HG03575 (cell line): ENCODE measurements at regions not wholly inside any gene's neighbourhood (a gene's known extent, or its start where the extent isn't known, plus 50 kb on each side); places are given as distances from the start of the nearest gene placed in this dataset.
"Not testable (repeated sequence)": the region's sequence is repeated elsewhere in the genome, so short reads cannot be mapped to it uniquely, and the experiment has no call there.

Experiments
- ATAC-seq: cut with Tn5 transposase; IDR thresholded peaks from one replicate; pipeline ENCODE4 v1.9.1; 2021; ENCODE audit not compliant: unreplicated experiment, insufficient number of reproducible peaks, low FRiP score; ENCODE audit errors: extremely low read depth

DNA sequence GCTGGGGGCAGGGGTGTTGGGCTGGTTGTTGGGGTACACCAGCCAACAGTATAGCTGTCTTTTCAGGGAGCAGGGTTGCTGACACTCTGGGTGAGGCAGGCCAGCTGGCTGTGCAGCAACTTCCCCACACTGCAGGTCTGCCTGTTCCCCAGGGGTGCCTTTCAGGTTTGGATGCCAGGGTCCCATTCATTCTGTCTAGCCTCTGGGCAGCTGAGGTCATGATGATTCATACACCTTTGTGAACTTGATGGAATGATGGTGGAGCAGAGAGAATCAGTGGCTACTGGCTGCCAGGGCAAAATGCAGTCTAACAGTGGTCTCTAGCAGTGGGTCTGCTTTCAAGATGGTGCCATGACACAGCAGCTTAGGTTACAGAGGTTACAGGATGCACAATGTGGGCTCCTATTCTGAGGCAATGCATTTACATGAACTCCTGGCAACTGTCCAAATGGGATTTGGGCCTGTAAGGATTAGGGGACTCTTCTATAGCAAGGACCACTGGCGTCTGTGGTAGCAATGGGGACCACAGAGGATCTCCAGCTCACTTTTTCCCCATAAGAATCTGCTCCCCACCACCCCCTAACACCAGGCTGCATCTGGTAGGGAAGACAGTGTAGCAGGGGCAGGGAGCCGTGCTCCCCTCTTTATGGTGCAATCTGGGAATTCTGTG is 103.7 kb downstream of the FEM1C start:
- ATAC-seq, result no peak

- no peak for ATAC-seq
These were observed 104.9 kb downstream of the FEM1C start for GRCh38 chr5:115439639-115440038.

GRCh38 chr5:115439042-115439441 is 105.5 kb downstream of the FEM1C start:
- no peak for ATAC-seq

GRCh38 chr5:115435778-115436712 is 108.5 kb downstream of the FEM1C start:
- no peak for ATAC-seq

DNA sequence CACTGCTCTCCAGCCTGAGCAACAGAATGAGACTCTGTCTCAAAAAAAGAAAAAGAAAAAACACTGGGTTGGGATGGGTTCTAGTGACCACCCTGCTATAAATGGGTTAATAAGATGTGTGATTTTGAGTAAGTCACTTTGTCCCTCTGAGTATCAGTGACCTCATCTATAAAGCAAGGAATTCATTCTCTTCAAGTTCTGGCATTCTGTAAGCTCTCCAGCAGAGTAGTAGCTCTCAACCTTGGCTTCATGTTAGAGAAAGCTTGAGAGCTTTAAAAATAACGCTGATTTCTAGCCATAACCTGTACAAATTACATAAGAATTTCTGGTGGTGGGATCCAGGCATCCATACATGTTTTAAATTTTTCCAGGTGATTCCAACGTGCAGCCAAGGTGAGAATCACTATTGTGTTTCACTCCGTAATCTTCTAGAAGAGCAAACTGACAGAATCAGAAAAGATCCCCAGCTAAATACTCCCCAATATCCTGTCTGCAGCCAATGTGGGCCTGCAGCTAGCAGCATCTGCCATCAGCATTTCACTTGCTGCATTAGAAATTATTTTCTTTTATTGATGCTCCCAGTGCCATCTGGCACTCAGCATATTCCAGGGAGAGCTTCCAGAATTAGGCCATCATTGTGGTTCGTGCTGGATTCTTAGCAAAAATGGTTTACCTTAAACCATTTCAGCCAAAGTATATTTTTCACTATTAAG is 109.4 kb downstream of the FEM1C start:
- ATAC-seq, result no peak

GRCh38 chr5:115433918-115434317 is 110.7 kb downstream of the FEM1C start:
- ATAC-seq, result no peak

- no peak for ATAC-seq
These were observed 111.9 kb downstream of the FEM1C start for GRCh38 chr5:115432691-115433090.

GRCh38 chr5:115431116-115431515 is 113.5 kb downstream of the FEM1C start:
- no peak for ATAC-seq

DNA sequence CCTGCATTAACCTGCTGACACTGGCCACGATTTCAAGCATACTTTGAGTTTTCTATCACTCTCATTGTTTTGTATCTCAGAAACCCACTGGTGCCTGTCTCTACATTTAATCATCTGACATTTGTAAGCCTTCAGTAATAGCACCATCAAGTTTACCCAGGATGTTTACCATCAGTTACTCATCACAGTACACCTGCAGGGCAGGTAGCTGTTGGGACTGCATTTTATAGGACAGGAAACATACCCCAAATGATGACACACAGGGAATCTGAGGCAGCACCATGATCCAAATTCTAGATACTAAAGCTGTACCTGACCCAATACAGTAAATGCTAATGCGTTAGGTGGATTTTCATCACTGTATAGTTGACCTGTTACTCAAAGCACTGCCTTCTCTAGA is 114.2 kb downstream of the FEM1C start:
- ATAC-seq, result no peak

GRCh38 chr5:115429345-115429940 is 115.1 kb downstream of the FEM1C start:
- no peak for ATAC-seq

- ATAC-seq, result no peak
These were observed 115.9 kb downstream of the FEM1C start for GRCh38 chr5:115428676-115429075.

- ATAC-seq, result no peak
These were observed 116.3 kb downstream of the FEM1C start for GRCh38 chr5:115428248-115428647.

DNA sequence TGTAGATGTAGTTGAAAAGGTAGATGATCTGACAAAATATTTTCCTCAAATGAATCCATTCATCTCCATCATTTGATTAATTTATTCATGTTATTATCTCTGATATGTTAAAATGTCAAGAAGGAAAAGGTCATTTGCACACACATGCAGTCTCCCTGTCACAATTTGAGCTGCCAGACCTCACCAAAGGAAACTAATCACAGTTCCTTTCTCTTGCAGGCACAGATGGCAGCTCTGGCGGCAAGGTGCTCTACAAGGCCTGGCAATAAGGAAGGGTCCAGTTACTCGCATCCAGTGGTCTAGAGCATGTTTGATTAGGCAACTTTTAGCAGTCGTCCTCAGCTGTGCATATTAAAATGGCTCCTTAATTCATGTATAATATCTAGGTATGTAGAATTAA is 120.1 kb downstream of the FEM1C start:
- ATAC-seq, result no peak

GRCh38 chr5:115424030-115424429 is 120.5 kb downstream of the FEM1C start:
- ATAC-seq, result no peak

- no peak for ATAC-seq
These were observed 121.0 kb downstream of the FEM1C start for GRCh38 chr5:115423541-115423940.

- no peak for ATAC-seq
These were observed 121.5 kb downstream of the FEM1C start for GRCh38 chr5:115423051-115423450.

- not testable (repeated sequence) for ATAC-seq
These were observed 123.8 kb downstream of the FEM1C start for GRCh38 chr5:115420812-115421211.

DNA sequence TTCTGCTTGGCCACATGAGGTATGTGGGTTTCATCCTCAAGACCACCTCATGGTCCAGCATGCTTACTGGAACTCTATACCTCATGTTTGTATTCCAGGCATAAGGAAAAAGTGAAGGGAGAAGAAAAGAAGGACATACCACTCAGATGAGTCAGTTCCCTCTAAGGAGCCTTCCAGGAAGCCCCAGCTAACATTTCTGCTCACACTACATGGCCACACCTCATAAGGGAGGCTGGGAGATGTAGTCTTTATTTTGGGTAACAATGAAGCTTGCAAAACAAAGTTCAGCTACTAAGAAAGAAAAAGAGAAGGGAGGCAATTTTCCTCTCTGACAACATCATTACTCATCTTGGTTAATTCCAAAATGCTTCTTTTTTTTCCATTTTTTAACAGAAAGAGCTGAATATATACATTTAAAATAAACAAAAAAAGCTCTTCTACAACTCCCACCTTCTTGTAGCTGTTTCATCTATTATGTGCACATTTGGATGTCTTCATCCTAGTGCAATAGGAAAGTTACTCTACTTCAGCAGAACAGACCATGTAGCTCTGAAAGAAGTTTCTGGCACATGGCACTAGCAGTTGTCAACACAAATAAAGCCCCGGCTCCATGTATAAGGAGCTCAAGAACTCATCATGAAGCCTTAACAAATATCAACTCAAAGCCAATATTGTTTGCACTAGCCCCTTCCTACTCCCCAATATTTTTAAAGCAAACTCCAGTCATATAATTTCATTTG is 123.6 kb upstream of the CCDC112 start:
- no peak for ATAC-seq

DNA sequence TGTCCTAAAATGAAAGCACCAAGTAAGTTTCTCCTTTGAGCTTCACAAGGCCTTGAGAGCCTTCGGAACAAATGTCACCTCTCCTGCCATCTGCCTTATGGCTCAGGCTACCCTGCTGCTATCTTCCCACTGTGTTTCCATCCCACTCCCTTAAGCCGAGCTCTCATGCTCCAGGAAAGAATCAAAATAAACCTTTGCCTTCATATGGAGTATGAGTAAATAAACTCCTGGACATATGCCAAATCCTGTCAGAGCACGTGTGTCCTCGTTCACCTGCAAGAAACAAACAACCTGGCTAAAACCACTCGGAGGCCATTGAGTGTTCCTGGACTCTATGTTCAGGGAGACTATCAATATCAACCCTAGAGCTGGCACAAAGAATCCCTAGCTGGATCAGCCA is 122.3 kb upstream of the CCDC112 start:
- no peak for ATAC-seq
